GM12873 (cell line): ENCODE measurements at regions not wholly inside any gene's neighbourhood (a gene's known extent, or its start where the extent isn't known, plus 50 kb on each side); places are given as distances from the start of the nearest gene placed in this dataset.

Experiments
- TF ChIP-seq, protein P1 (sequence below): IDR thresholded peaks from 2 replicates; pipeline ENCODE4 v1.5.1; 2012; ENCODE audit warnings: low read depth, mild to moderate bottlenecking, moderate library complexity, low read length, control low read depth; ENCODE audit not compliant: insufficient read depth; ENCODE audit errors: missing control alignments

DNA sequence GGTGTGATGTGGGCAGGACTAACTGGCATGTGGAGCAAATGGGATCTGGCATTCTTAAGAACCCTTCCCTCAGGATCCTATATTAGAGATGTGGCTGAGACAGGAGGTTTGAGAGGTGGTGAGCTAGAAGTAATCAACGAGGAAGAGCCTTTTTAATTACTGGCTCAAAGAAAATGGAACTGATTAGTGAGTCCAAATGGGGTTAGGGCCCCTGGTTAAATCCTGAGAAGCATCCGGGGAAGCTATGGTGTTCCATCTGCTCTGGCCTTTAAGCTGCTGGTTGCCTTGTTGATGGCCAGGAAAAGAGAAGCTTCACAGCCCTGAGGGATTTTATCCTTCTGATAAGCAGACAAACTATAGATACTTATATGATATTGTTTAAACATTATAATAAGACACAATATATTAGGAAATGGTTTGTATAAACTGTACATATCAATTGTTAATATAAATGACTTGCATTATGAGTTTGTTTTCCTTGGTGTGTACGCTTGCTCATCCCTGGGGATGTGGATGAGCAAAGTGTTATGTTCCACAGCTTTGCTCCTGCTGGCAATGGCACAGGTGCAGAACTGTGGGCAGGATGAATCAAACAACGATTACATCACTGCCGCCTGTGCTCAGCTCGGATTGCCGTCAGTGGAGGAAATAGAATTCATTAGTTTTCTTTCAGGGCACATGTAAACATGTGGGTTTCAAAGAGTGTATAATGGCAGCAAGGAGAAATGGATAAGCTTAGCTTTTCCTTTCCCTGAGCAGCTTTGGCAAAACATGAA lies 328.6 kb upstream of the ARX start:
- TF ChIP-seq, protein P1, sequence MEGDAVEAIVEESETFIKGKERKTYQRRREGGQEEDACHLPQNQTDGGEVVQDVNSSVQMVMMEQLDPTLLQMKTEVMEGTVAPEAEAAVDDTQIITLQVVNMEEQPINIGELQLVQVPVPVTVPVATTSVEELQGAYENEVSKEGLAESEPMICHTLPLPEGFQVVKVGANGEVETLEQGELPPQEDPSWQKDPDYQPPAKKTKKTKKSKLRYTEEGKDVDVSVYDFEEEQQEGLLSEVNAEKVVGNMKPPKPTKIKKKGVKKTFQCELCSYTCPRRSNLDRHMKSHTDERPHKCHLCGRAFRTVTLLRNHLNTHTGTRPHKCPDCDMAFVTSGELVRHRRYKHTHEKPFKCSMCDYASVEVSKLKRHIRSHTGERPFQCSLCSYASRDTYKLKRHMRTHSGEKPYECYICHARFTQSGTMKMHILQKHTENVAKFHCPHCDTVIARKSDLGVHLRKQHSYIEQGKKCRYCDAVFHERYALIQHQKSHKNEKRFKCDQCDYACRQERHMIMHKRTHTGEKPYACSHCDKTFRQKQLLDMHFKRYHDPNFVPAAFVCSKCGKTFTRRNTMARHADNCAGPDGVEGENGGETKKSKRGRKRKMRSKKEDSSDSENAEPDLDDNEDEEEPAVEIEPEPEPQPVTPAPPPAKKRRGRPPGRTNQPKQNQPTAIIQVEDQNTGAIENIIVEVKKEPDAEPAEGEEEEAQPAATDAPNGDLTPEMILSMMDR: no peak

DNA sequence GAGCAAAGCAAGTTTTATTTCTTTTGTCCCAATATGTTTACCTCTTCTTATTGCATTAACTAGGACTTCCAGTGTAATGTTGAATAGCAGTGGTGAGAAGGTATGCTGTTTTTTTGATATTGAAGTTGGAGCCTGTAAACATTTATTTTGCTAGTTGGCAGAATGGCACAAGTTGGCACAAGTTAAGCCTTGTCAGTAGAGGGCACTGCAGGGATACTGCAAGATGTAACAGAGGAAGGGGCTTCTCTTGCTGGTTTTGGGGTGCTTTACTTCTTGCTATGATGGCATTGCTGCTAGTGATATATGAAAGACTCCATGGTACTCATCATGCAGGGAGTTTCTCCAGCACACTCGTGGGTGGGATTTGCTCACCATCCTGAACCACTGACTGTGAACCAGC lies 327.3 kb upstream of the ARX start:
- TF ChIP-seq, protein P1: no peak

DNA sequence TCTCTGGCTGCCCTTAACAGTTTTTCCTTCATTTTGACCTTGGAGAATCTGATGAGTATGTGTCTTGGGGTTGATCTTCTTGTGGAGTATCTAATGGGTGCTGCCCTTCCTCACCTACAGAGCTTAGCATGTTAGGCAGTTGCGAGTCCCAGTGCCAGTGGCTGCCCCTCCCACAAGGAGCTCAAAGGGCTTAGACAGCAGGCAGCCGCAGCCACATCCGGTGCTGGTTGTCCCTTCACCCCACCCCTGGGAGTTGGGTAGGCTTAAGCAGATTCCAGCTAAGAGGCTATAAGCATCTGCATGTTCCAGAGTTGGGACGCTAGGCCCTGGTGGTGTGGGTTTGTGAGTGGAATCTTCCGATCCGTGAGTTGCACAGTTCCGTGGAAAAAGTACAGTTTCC lies 322.1 kb upstream of the ARX start:
- TF ChIP-seq, protein P1: no peak

DNA sequence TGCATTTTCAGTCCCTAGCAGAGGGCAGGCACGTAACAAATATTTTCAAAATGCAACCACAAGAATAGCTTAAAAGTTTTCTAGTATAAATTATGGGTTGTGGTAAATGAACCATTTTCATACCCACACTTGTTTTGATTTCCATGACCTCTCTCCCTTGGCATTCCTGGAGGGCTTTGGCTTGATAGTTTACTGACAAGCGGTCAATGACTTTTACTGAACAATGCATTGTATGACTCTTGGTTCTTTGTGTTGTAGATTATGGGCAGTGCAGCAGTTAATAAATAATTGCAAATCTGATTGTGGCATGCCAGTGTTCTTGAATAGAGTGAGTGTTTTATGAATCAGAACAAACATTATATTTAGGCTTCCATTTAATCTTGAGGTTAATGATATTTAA lies 285.2 kb upstream of the ARX start:
- TF ChIP-seq, protein P1: no peak

DNA sequence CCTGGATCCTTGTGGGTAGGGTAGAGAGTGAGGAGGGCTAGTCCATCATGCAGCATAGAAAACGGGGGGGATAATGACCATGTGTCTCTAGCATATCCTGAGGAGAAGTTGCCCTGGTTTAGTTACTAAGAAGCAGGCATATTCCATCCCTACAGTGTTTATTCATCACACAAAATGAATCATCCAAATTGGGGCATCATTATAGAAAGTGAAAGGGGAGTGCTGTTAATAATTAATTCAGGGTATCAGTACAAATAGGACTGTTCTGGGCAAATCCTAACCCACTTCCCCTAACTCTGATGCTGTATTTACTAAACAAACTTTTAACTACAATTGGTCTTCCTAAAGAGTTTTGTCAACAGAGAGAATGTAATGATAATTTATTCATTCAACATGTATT lies 281.1 kb upstream of the ARX start:
- TF ChIP-seq, protein P1: no peak

- TF ChIP-seq, protein P1: no peak
Observed at GRCh38 chrX:25295466-25295865, 279.7 kb upstream of the ARX start.

- TF ChIP-seq, protein P1: no peak
Observed at GRCh38 chrX:25290132-25290531, 274.4 kb upstream of the ARX start.
